ENCODE measurements at regions not wholly inside any gene's neighbourhood (a gene's known extent, or its start where the extent isn't known, plus 50 kb on each side); places are given as distances from the start of the nearest gene placed in this dataset.

DNA sequence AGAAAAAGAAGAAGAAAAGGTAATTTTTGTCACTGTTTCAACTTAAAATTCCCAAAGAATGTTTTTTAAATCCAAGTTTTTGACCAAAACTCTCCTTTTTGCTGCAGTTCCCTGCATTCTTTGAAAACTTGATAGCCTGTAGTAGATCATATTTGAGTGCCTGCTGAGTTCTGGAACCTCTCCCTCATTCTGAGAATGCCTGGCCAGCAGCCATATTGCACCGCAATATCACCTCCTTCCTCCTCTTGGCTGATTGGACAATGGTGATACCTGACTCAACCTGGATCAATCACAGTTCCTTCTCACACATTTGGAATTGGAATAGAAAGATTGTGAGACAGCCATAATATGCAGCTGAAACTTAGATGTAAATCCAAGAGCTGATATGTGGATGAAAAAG is 97.6 kb upstream of the GAP43 start:
- Histone ChIP-seq H3K36me3 (no peaks in the 10 kb centered on the region), H3K4me3 (no peak overlapping the region), H3K9me3 (no peaks in the 10 kb centered on the region), H3K27ac (no peak overlapping the region), H3K4me1 (no peaks in the 10 kb centered on the region), H3K27me3 (no peaks in the 10 kb centered on the region)
- TF ChIP-seq POLR2AphosphoS5 (IDR thresholded peaks at IDR 0.05): no peak
- TF ChIP-seq CTCF (IDR thresholded peaks at IDR 0.05): no peak
- no peak for TF ChIP-seq EP300 (IDR thresholded peaks at IDR 0.05)
- no peak for TF ChIP-seq POLR2A (IDR thresholded peaks at IDR 0.05)
- no peak for DNase-seq (ENCODE audit: low spot score in 2 of 2)
- WGBS: 55% methylated on average over 1 of the region's 1 CpG

DNA sequence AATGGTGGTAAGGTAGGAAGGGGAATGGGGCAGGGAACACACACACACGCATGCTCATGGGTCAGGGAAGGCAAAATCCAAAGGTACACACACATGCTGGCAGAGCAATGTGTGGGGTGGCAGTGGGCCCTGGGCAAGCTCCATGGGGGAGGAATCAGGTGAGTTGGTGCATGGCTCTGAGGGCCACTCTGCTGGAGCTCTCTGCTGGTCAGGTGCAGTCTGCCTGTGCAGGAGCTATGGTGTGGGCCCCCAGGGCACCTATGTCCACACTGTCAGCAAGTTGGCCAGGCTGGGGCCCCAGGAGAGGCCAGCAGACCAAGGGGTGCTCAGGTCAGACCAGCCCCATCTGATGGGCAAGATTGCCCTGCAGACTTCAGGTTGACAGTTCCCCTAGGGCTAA is 90.1 kb upstream of the GAP43 start:
- no peaks in the 10 kb centered on the region for H3K4me1 ChIP-seq
- no peak for TF ChIP-seq CTCF (IDR thresholded peaks at IDR 0.05)
- TF ChIP-seq EP300 (IDR thresholded peaks at IDR 0.05): no peak
- no peak for TF ChIP-seq POLR2A (IDR thresholded peaks at IDR 0.05)
- TF ChIP-seq POLR2AphosphoS5 (IDR thresholded peaks at IDR 0.05): no peak
- H3K27me3 ChIP-seq: no peaks in the 10 kb centered on the region
- no peak overlapping the region for H3K4me3 ChIP-seq
- no peaks in the 10 kb centered on the region for H3K9me3 ChIP-seq
- no peak for DNase-seq (ENCODE audit: low spot score in 2 of 2)
- no peaks in the 10 kb centered on the region for H3K36me3 ChIP-seq
- H3K27ac ChIP-seq: no peak overlapping the region
- 94% methylated on average over 1 of the region's 1 CpG for WGBS

DNA sequence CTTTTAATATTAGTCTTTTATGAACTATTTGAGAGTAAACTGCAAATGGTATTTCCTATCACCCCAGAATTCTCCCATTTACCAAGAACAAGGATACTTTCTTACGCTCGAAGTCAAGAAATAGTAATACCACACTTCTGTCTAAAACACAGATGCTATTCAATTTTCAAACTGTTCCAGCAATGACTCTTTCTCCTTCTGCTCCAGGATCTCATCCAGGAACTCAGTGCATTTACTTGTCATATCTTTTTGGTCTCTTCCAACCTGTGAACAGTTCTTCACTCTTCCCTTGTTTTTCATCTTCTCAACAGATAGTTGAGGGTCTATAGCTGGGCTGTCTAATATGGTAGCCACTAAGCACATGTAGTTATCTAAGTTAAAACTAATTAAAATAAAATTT is 87.1 kb upstream of the GAP43 start:
- WGBS: 97% methylated on average over 2 of the region's 2 CpGs
- Histone ChIP-seq H3K4me1 (no peaks in the 10 kb centered on the region), H3K27me3 (no peaks in the 10 kb centered on the region), H3K27ac (no peak overlapping the region), H3K36me3 (no peaks in the 10 kb centered on the region), H3K4me3 (no peak overlapping the region), H3K9me3 (no peaks in the 10 kb centered on the region)
- TF ChIP-seq POLR2AphosphoS5 (IDR thresholded peaks at IDR 0.05) (no peak), POLR2A (IDR thresholded peaks at IDR 0.05) (no peak), EP300 (IDR thresholded peaks at IDR 0.05) (no peak), CTCF (IDR thresholded peaks at IDR 0.05) (no peak)
- no peak for DNase-seq (ENCODE audit: low spot score in 2 of 2)

- 92% methylated on average over 3 of the region's 3 CpGs for WGBS
- no peaks in the 10 kb centered on the region for H3K9me3 ChIP-seq
- no peak overlapping the region for H3K4me3 ChIP-seq
- H3K27ac ChIP-seq: no peak overlapping the region
- DNase-seq (ENCODE audit: low spot score in 2 of 2): no peak
- no peaks in the 10 kb centered on the region for H3K36me3 ChIP-seq
- H3K4me1 ChIP-seq: no peaks in the 10 kb centered on the region
- no peak for TF ChIP-seq EP300 (IDR thresholded peaks at IDR 0.05)
- no peak for TF ChIP-seq POLR2AphosphoS5 (IDR thresholded peaks at IDR 0.05)
- no peak for TF ChIP-seq POLR2A (IDR thresholded peaks at IDR 0.05)
- no peak for TF ChIP-seq CTCF (IDR thresholded peaks at IDR 0.05)
- no peaks in the 10 kb centered on the region for H3K27me3 ChIP-seq
These were observed 85.6 kb upstream of the GAP43 start for GRCh38 chr3:115537669-115538068.

DNA sequence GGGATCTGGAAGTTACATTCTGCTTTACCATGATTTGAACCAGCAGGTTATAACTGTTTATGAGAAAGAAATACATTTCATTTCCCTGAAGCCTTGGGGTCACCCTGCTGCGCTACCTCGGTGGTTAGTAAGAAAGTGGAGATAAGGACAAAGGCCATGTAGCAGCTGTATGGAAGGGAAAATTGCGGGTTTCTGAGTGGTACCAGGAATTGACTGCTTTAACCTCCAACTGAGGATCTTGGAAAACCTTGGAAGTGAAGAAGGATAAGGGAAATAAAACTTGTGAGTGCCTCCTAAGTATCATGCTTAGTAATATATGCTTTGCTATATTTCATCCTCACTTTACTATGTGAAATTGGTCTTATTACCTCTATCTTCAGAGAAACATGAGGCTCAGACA is 76.1 kb upstream of the GAP43 start:
- Histone ChIP-seq H3K36me3 (no peaks in the 10 kb centered on the region), H3K4me1 (no peaks in the 10 kb centered on the region), H3K27me3 (no peaks in the 10 kb centered on the region), H3K9me3 (no peaks in the 10 kb centered on the region), H3K27ac (no peak overlapping the region), H3K4me3 (no peak overlapping the region)
- no peak for TF ChIP-seq POLR2AphosphoS5 (IDR thresholded peaks at IDR 0.05)
- no peak for TF ChIP-seq POLR2A (IDR thresholded peaks at IDR 0.05)
- TF ChIP-seq CTCF (IDR thresholded peaks at IDR 0.05): no peak
- no peak for TF ChIP-seq EP300 (IDR thresholded peaks at IDR 0.05)
- WGBS: 98% methylated on average over 3 of the region's 3 CpGs
- DNase-seq (ENCODE audit: low spot score in 2 of 2): no peak

Data from suprapubic skin (tissue), 4 donors.